ENCODE measurements at regions not wholly inside any gene's neighbourhood (a gene's known extent, or its start where the extent isn't known, plus 50 kb on each side); places are given as distances from the start of the nearest gene placed in this dataset.

DNA sequence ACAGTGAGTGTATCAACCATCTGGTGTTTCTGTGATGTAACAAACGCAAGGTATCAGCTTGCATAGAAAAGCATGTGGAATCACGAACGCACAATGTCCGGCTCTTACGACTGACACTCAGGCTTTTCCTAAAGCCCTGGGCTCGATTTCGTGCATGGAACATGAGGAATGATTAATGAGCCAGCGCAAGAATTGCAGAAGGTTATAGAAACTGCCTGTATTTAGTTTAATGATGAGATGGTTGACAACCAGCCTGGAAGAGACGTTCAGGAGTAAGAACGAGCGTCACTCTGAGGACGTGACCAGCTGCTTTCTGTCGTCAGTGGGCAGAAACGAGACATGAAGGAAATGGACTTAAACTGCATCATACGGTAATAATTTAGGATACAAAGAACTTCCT is 497.6 kb downstream of the IRX1 start:
- TF ChIP-seq, protein P1, sequence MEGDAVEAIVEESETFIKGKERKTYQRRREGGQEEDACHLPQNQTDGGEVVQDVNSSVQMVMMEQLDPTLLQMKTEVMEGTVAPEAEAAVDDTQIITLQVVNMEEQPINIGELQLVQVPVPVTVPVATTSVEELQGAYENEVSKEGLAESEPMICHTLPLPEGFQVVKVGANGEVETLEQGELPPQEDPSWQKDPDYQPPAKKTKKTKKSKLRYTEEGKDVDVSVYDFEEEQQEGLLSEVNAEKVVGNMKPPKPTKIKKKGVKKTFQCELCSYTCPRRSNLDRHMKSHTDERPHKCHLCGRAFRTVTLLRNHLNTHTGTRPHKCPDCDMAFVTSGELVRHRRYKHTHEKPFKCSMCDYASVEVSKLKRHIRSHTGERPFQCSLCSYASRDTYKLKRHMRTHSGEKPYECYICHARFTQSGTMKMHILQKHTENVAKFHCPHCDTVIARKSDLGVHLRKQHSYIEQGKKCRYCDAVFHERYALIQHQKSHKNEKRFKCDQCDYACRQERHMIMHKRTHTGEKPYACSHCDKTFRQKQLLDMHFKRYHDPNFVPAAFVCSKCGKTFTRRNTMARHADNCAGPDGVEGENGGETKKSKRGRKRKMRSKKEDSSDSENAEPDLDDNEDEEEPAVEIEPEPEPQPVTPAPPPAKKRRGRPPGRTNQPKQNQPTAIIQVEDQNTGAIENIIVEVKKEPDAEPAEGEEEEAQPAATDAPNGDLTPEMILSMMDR (IDR thresholded peaks at IDR 0.05), result no peak
- TF ChIP-seq POLR2AphosphoS5 (IDR thresholded peaks at IDR 0.05) (no peak), POLR2A (IDR thresholded peaks at IDR 0.05) (no peak)
